GM18508 (cell line): ENCODE measurements at regions not wholly inside any gene's neighbourhood (a gene's known extent, or its start where the extent isn't known, plus 50 kb on each side); places are given as distances from the start of the nearest gene placed in this dataset.
A peak's percentile ranks its signal among the peaks of the same experiment; 100 is the strongest.

ENCODE experiments used
- ATAC-seq: cut with Tn5 transposase; IDR thresholded peaks from one replicate; pipeline ENCODE4 v1.9.1; 2021; ENCODE audit warnings: moderate number of reproducible peaks; ENCODE audit not compliant: insufficient read depth, unreplicated experiment

DNA sequence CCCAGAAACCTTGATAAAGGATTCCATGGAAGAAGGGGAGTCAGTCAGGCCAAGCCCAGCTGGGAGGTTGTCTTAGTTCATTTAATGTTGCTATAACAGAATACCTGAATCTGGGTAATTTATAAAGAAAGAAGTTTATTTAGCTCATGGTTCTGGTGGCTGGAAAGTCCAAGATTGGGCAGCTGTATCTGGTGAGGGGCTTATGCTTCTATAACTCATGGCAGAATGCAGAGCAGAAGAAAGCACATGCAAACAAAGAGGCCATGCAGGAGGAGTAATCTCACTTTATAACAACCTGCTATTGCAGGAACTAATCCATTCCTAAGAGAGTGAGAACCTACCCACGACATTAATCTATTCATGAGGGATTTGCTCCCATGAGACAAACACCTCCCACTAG lies 54.2 kb upstream of the ANKRD1 start:
- ATAC-seq, result no peak

DNA sequence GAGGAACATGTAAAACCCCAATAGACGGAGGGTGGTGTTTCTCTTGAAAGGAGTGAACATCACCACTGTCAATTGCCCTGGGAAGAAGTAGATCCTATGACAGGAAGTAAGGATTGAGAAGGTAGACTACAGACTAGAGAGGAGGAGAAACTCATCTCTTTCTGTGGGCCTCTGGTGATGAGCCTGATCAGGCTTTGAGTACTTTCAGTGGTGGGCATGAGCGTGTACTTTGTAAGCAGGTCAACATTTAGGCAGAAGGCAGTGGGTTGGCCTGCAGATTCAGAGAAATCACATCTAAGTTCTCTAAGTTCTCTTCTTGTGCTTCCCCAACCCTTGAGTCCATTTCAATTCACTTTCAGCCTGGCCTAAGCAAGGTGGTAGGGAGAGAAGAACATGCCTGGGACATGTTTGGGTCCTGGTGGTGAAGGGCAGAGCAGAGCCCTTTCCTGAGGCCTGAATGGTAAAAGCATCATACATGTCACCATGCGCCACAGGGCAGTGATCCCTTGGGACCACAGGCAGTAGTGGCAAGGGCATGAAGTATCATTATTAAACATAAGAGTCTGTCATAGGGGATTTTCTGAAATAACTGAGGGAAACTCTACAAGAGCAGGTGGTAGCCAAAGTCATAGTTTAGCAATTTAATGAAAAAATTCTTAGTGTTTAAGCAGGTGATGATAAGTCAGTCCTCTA lies 56.4 kb upstream of the ANKRD1 start:
- ATAC-seq, result peak; percentile 67

DNA sequence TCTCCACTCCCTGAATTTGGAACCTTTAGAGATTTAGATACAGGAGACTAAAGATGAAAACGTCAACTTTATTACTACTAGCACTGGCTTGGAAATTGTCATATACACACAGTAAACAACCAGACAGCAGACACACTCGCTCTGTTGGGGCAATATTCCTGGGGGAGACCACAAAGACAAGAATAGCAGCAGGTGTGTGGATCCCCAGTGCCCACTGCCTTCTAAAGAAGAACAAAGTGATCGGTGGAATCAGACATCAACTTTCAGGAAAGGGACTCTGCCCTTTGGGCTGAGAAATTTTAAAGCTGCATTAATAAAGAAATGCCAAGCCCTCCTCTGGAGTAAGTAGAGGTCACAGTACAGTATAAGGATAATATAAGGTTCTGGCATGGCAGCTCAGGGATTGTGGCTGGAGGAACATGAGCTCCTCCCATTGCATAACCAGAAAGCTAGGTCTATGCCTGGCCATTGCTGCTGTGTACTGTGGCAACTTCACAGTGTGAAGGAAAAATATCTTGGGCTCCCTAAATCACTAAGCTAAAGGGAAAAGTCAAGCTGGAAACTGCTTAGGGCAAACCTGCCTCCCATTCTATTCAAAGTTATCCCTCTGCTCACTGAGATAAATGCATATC lies 57.1 kb upstream of the ANKRD1 start:
- ATAC-seq, result no peak

GRCh38 chr10:90982406-90983008 lies 61.6 kb upstream of the ANKRD1 start:
- no peak for ATAC-seq

GRCh38 chr10:90983914-90984549 lies 63.1 kb upstream of the ANKRD1 start:
- ATAC-seq, result no peak

GRCh38 chr10:90984898-90985297 lies 64.0 kb upstream of the ANKRD1 start:
- ATAC-seq, result no peak

GRCh38 chr10:90985321-90985933 lies 64.5 kb upstream of the ANKRD1 start:
- no peak for ATAC-seq

GRCh38 chr10:90986136-90986760 lies 65.4 kb upstream of the ANKRD1 start:
- ATAC-seq, result no peak

DNA sequence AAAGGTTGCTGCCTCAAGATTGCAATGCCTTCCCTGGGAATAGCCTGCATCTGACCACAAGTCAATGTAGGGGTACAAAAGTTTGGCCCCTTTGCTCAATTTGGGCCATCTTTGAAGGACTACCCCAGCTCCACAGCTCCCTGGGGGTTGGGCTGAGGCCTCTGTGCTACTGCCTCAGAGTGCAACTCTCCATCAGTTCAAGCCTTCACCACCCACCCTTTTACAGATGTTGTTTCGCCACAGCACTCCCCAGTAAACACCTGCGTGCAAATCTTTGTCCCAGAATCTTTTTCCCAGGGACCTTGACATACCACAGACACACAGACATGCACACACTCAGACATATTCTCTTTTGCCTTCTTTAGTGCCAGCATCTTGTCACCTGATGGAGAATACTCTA lies 66.0 kb upstream of the ANKRD1 start:
- ATAC-seq, result no peak

- no peak for ATAC-seq
Measured at GRCh38 chr10:90987383-90987782, 66.5 kb upstream of the ANKRD1 start.

DNA sequence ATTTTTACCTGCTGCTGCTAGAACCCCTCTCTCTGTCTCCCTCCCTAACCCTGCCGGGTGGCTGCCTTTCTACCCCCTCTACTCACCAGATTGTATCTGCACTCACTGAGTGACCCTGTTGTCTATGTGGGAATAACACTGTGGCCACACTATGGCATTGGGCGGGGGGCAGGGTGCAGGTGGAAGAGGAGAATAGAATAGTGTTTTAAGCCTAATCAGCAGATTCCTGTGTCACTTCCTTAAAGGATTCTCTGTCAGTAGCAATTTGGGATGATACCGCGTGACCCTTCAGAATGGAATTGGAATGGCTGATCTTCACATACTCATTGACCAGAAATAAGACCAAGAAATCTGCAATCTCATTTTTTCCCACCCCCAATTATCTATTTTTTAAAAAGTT lies 67.1 kb upstream of the ANKRD1 start:
- ATAC-seq, result no peak

DNA sequence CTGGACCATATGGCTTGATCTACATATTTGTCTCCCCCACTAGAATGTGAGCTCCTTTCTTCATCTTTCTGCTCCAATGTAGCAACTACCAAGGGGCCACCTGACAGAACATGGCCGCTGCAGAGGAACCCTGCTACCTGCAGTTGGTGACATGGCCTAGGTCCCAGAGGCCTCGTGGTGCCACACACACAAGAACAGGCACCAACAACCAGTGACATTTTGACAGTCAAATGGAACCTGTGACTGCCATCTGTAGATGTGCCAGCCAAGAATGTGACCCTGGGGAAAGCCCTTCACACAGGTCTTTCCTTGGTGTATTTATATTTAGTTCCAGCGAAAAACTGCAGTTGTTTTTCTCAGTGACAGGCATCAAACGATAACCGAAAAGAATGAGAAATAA lies 67.9 kb upstream of the ANKRD1 start:
- no peak for ATAC-seq

DNA sequence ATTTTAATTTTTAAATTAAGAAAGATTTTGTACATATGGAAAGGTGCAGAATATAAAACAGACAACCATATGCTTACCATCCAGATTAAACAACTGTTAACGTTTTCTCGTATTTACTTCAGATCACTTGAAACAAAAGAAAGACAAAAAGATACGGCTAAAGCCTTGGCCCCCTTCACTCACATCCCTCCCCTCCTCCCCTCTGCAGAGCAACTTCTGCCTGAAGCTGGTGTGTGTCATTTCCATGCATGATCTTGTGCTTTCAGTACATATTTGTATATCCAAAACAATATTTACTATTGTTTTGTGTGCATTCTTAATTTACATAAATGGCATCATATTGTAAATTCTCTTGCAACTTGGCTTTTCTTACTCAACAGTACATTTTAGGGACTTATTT lies 68.5 kb upstream of the ANKRD1 start:
- no peak for ATAC-seq

- no peak for ATAC-seq
Measured at GRCh38 chr10:90992462-90992861, 71.6 kb upstream of the ANKRD1 start.

GRCh38 chr10:90993340-90993739 lies 72.5 kb upstream of the ANKRD1 start:
- ATAC-seq, result no peak

DNA sequence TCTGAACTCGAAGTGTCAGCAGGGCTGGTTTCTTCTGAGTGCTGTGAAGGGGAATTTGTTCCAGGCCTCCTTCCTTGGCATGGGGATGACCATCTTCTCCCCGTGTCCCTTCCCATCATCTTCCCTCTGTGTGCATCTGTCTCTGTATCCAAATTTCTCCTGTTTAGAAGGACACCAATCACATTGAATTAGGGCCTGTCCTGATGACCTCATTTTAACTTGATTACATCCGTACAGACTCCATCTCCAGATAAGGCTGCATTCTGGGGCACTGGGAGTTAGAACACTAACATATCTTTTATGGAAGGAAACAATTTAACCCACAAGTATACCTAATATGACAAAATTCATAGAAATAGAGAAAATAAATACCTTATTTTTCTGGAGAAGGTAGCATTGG lies 76.8 kb upstream of the ANKRD1 start:
- no peak for ATAC-seq

DNA sequence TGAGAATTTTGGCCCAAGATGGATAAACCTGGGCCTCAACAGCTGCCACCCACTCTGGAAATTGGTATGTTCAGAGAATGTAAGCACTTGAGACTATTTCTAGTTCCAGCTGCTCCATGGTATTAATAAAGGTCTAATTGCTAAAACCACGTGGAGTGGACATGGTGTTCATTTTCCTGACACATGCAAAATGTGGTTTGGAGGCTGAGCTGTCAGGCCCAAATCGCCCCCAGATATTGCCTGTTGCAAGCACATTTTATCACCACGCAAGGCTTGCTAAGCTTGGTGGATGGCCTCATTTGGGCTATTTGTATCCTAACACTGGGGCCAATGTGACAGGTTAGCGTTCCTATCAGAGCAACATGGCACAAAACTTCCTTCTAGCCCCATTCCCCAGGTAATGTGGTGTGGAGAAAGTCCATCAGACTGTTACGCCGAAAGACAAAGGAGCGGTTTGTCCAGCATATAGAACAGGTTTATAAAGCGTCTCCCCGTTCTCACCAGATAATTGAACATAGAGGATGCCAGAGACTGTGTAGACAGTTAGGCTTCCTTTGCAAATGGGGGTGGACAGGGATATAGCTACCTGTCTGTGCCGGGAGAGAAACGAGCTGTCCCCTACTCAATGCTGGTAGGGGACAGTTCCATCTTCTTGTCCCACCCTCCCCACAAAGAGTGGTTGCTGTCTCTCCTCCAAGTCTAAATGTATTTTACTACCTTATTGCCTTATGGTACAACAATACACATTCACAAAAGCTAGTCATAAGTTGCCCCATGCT lies 78.0 kb upstream of the ANKRD1 start:
- ATAC-seq, result no peak

DNA sequence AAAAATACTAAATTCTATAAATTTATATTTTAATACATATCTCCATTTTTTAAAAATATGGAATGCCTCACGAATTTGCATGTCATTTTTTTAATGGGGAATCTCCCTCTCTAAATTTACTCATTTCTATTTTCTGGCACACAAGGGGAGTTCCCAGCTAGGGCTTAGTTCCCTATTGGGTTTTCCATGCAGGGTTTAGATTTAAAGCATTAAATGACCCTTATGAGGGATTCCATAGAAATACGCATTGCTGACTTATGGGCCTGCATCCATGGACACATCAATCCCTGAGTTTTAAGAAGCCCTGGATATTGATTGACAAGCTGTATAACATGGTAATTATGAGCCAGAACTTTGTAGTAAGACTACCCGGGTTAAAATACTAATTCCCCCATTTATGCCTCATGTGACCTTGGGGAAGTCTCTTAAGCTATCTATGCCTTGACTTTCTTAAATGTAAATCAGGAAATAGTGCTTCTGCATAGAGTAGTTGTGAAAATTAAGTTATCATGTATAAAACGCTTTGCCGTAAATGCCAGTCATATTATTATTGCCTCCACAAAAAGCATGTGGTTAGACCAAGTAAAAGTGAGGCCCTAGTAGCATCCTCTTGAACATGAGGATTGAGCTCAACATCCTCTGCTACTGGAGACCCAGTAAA lies 78.8 kb upstream of the ANKRD1 start:
- no peak for ATAC-seq

- no peak for ATAC-seq
Measured at GRCh38 chr10:91000470-91000869, 79.6 kb upstream of the ANKRD1 start.
